Adrenal gland (tissue), 9 donors: ENCODE measurements at regions not wholly inside any gene's neighbourhood (a gene's known extent, or its start where the extent isn't known, plus 50 kb on each side); places are given as distances from the start of the nearest gene placed in this dataset.
"Not testable (repeated sequence)": the region's sequence is repeated elsewhere in the genome, so short reads cannot be mapped to it uniquely, and the experiment has no call there.

ENCODE experiments used
- DNase-seq, 7 donors: peaks; one replicate each; pipeline ENCODE4 v3.0.0-alpha.2; 2019 to 2020
- H3K27ac ChIP-seq, 5 donors: fragments of 200-600 bp; sonication (generic) in 4 of 5; 1 replicate in 3 of 5; 2 replicates in 2 of 5; pipeline versions ENCODE4 v1.5.1 to v1.8.0; 2016 to 2020; ENCODE audit warnings: mild to moderate bottlenecking in 1 of 5
- H3K27me3 ChIP-seq: fragments of 200-600 bp; 2 replicates; pipeline ENCODE4 v1.8.0; 2021
- H3K36me3 ChIP-seq, 2 donors: fragments of 200-600 bp; replicated peaks in 1 of 2; 1 replicate in 1 of 2; 2 replicates in 1 of 2; pipeline versions ENCODE4 v1.5.1 to v1.8.0; 2018 to 2022
- H3K4me1 ChIP-seq, 2 donors: fragments of 200-600 bp; replicated peaks in 1 of 2; 1 replicate in 1 of 2; 2 replicates in 1 of 2; pipeline versions ENCODE4 v1.5.1 to v1.8.0; 2018 to 2021
- H3K4me3 ChIP-seq, 4 donors: fragments of 200-600 bp; sonication (generic) in 3 of 4; one replicate each; pipeline ENCODE4 v1.5.1; 2016 to 2018
- H3K9me3 ChIP-seq, 3 donors: fragments of 200-600 bp; sonication (generic) in 1 of 3; replicated peaks in 1 of 3; 1 replicate in 2 of 3; 2 replicates in 1 of 3; pipeline versions ENCODE4 v1.5.1 to v1.8.0; 2016 to 2021
- CTCF ChIP-seq, 6 experiments: fragments of 450-650 bp in 4 of 6; fragments of 200-600 bp in 2 of 6; sonication (generic) in 1 of 6; IDR thresholded peaks; 1 replicate in 5 of 6; 2 replicates in 1 of 6; pipeline versions ENCODE4 v1.5.1 to v1.8.0; 2016 to 2021; ENCODE audit warnings: antibody characterized with exemption in 6 of 6, mild to moderate bottlenecking in 2 of 6, moderate library complexity in 1 of 6
- POLR2A ChIP-seq, 2 donors: fragments of 450-650 bp; IDR thresholded peaks; one replicate each; pipeline ENCODE4 v1.6.1; 2017; ENCODE audit warnings: antibody characterized with exemption in 2 of 2, mild to moderate bottlenecking in 2 of 2, moderate library complexity in 1 of 2
- WGBS, 4 donors: extraction: QIAGEN DNeasy Blood & Tissue Kit in 2 of 4; methylation state at CpG; one replicate each; pipeline versions ENCODE4 v1.1.5 to v1.1.7; 2013 to 2017; 5-methylcytosine and 5-hydroxymethylcytosine counted together
- intact Hi-C, 2 donors: fragments of 100-400 bp; cut with DNase I; formaldehyde crosslinking; loops; one replicate each; pipeline versions ENCODE4 v1.14.1 to v1.15.0; 2022 to 2023
- donor health status: healthy with polysubstance abuse.
- donor health status: Bipolar disorder and iron deficiency.
- donor health status: DM: yes; HTN: yes; CAD: no.
- donor health status: DM: no; HTN: no; CAD: no.
- donor health status: DM: no; HTN: no; CAD: no.

- no peaks in the 10 kb centered on the region for H3K36me3 ChIP-seq
- H3K9me3 ChIP-seq, result no peaks in the 10 kb centered on the region
- TF ChIP-seq POLR2A (IDR thresholded peaks at IDR 0.05), result no peak
- no peak for TF ChIP-seq CTCF (IDR thresholded peaks at IDR 0.05)
- H3K27me3 ChIP-seq, result no peaks in the 10 kb centered on the region
- H3K4me1 ChIP-seq, result no peaks in the 10 kb centered on the region
- DNase-seq, result no peak
- H3K27ac ChIP-seq, result no peak overlapping the region
- H3K4me3 ChIP-seq, result no peak overlapping the region
- intact Hi-C loops, result no loop called here
These were observed 393.7 kb upstream of the GRM7 start for GRCh38 chr3:6467186-6467585.

- WGBS, 4 donors, result 83 to 90% (median 87%) methylated on average over 7 of the region's 7 CpGs
- no peaks in the 10 kb centered on the region for H3K4me1 ChIP-seq
These were observed 392.3 kb upstream of the GRM7 start for GRCh38 chr3:6468589-6468988.

GRCh38 chr3:6471744-6472143 lies 389.2 kb upstream of the GRM7 start:
- 38 to 83% (median 56%) methylated on average over 8 of the region's 8 CpGs for WGBS, 4 donors
- intact Hi-C loops, result no loop called here
- H3K4me3 ChIP-seq, result no peak overlapping the region

More at GRCh38 chr3:6468589-6468988, 392.3 kb upstream of the GRM7 start:
- no peaks in the 10 kb centered on the region for H3K36me3 ChIP-seq
- no peak overlapping the region for H3K27ac ChIP-seq
- no peak for DNase-seq
- TF ChIP-seq CTCF (IDR thresholded peaks at IDR 0.05) (no peak), POLR2A (IDR thresholded peaks at IDR 0.05) (no peak)
- no peak overlapping the region for H3K4me3 ChIP-seq
- intact Hi-C loops, result no loop called here
- H3K9me3 ChIP-seq, result no peaks in the 10 kb centered on the region
- no peaks in the 10 kb centered on the region for H3K27me3 ChIP-seq

GRCh38 chr3:6490487-6491327 lies 370.2 kb upstream of the GRM7 start:
- H3K27me3 ChIP-seq, intact Hi-C loops, H3K9me3 ChIP-seq, H3K36me3 ChIP-seq, H3K4me1 ChIP-seq, H3K27ac ChIP-seq, DNase-seq, H3K4me3 ChIP-seq: not testable (repeated sequence)
- 73 to 91% (median 87%) methylated on average over 19 to 27 of the region's 34 CpGs for WGBS, 4 donors

More at GRCh38 chr3:6471744-6472143, 389.2 kb upstream of the GRM7 start:
- TF ChIP-seq POLR2A (IDR thresholded peaks at IDR 0.05), result no peak
- no peak for TF ChIP-seq CTCF (IDR thresholded peaks at IDR 0.05)
- no peaks in the 10 kb centered on the region for H3K36me3 ChIP-seq
- H3K9me3 ChIP-seq, result no peaks in the 10 kb centered on the region
- no peak for DNase-seq
- H3K4me1 ChIP-seq, result no peaks in the 10 kb centered on the region
- no peak overlapping the region for H3K27ac ChIP-seq
- H3K27me3 ChIP-seq, result no peaks in the 10 kb centered on the region

GRCh38 chr3:6491768-6492167 lies 369.1 kb upstream of the GRM7 start:
- no peak for DNase-seq
- 59 to 76% (median 73%) methylated on average over 2 of the region's 2 CpGs for WGBS, 4 donors
- intact Hi-C loops, result no loop called here

More at GRCh38 chr3:6491768-6492167, 369.1 kb upstream of the GRM7 start:
- Histone ChIP-seq H3K4me3 (no peak overlapping the region), H3K9me3 (no peaks in the 10 kb centered on the region), H3K4me1 (no peaks in the 10 kb centered on the region), H3K36me3 (no peaks in the 10 kb centered on the region), H3K27me3 (no peaks in the 10 kb centered on the region), H3K27ac (no peak overlapping the region)
- TF ChIP-seq CTCF (IDR thresholded peaks at IDR 0.05) (no peak), POLR2A (IDR thresholded peaks at IDR 0.05) (no peak)
